NOMO-1 (cell line): ENCODE measurements at regions not wholly inside any gene's neighbourhood (a gene's known extent, or its start where the extent isn't known, plus 50 kb on each side); places are given as distances from the start of the nearest gene placed in this dataset.
"Not testable (repeated sequence)": the region's sequence is repeated elsewhere in the genome, so short reads cannot be mapped to it uniquely, and the experiment has no call there.

Source experiments
- DNase-seq, 2 experiments: peaks; one replicate each; lab custom pipeline; 2025; ENCODE audit not compliant: unreplicated experiment in 2 of 2; lab: John Stamatoyannopoulos, UW

GRCh38 chr12:75742048-75742447, 230.6 kb upstream of the KRR1 start:
- DNase-seq: no peak

GRCh38 chr12:75739912-75740311, 228.5 kb upstream of the KRR1 start:
- DNase-seq: no peak

GRCh38 chr12:75739098-75739497, 227.7 kb upstream of the KRR1 start:
- not testable (repeated sequence) for DNase-seq

- no peak for DNase-seq
These were observed 227.1 kb upstream of the KRR1 start for GRCh38 chr12:75738486-75738885.

GRCh38 chr12:75735853-75736252, 224.4 kb upstream of the KRR1 start:
- DNase-seq: no peak

- DNase-seq: no peak
These were observed 217.4 kb upstream of the KRR1 start for GRCh38 chr12:75728826-75729225.

GRCh38 chr12:75727577-75727976, 216.2 kb upstream of the KRR1 start:
- DNase-seq: no peak

GRCh38 chr12:75725521-75726111, 214.2 kb upstream of the KRR1 start:
- DNase-seq: no peak

- DNase-seq: no peak
These were observed 213.5 kb upstream of the KRR1 start for GRCh38 chr12:75724928-75725312.

- no peak for DNase-seq
These were observed 213.0 kb upstream of the KRR1 start for GRCh38 chr12:75724307-75724927.

GRCh38 chr12:75722714-75723200, 211.3 kb upstream of the KRR1 start:
- DNase-seq: peak; percentile 51 to 75

GRCh38 chr12:75721796-75722195, 210.4 kb upstream of the KRR1 start:
- no peak for DNase-seq

- no peak for DNase-seq
These were observed 209.6 kb upstream of the KRR1 start for GRCh38 chr12:75720812-75721641.

- no peak for DNase-seq
These were observed 206.5 kb upstream of the KRR1 start for GRCh38 chr12:75717902-75718301.

- DNase-seq: no peak
These were observed 205.0 kb upstream of the KRR1 start for GRCh38 chr12:75716291-75717025.

GRCh38 chr12:75715682-75716081, 204.3 kb upstream of the KRR1 start:
- no peak for DNase-seq

GRCh38 chr12:75715323-75715644, 203.9 kb upstream of the KRR1 start:
- DNase-seq: no peak

- DNase-seq: no peak
These were observed 203.3 kb upstream of the KRR1 start for GRCh38 chr12:75714462-75715322.

- DNase-seq: no peak
These were observed 202.0 kb upstream of the KRR1 start for GRCh38 chr12:75713434-75713833.

- DNase-seq: no peak
These were observed 200.8 kb upstream of the KRR1 start for GRCh38 chr12:75712223-75712622.
